Mucosa of descending colon (tissue), 3 donors: ENCODE measurements at regions not wholly inside any gene's neighbourhood (a gene's known extent, or its start where the extent isn't known, plus 50 kb on each side); places are given as distances from the start of the nearest gene placed in this dataset.
A peak's percentile ranks its signal among the peaks of the same experiment; 100 is the strongest.
"Not testable (repeated sequence)": the region's sequence is repeated elsewhere in the genome, so short reads cannot be mapped to it uniquely, and the experiment has no call there.

Source experiments
- ATAC-seq: fragments of 200-7000 bp; cut with Tn5 transposase; one replicate; pipeline ENCODE4 v1.9.1; 2020; ENCODE audit warnings: mild to moderate bottlenecking, moderate library complexity
- DNase-seq, 3 donors: peaks; one replicate each; pipeline ENCODE4 v3.0.0-alpha.2; 2020
- H3K36me3 ChIP-seq: fragments of 200-600 bp; one replicate; pipeline ENCODE4 v1.8.0; 2021; ENCODE audit warnings: low read depth, mild to moderate bottlenecking
- H3K4me1 ChIP-seq: fragments of 200-600 bp; one replicate; pipeline ENCODE4 v1.8.0; 2021; ENCODE audit warnings: low read depth, mild to moderate bottlenecking
- H3K4me3 ChIP-seq: fragments of 200-600 bp; one replicate; pipeline ENCODE4 v1.8.0; 2021; ENCODE audit warnings: mild to moderate bottlenecking
- H3K9me3 ChIP-seq: fragments of 200-600 bp; one replicate; pipeline ENCODE4 v1.8.0; 2021; ENCODE audit warnings: mild to moderate bottlenecking
- intact Hi-C, 2 donors: fragments of 100-400 bp; cut with DNase I in 1 of 2; cut with micrococcal nuclease in 1 of 2; formaldehyde crosslinking; loops; one replicate each; pipeline versions ENCODE4 v1.11.0 to v1.11.1; 2022; cut with DNase I, micrococcal nuclease
- TF ChIP-seq, protein P1 (sequence below): fragments of 200-600 bp; IDR thresholded peaks from one replicate; pipeline ENCODE4 v1.8.0; 2022; ENCODE audit warnings: antibody characterized with exemption, mild to moderate bottlenecking
- donor health status: DM: no; HTN: no; CAD: no; lungs with moderate emphysema.
- donor health status: DM: no; HTN: no; CAD: no.
- donor health status: DM: no; HTN: yes; CAD: no.

DNA sequence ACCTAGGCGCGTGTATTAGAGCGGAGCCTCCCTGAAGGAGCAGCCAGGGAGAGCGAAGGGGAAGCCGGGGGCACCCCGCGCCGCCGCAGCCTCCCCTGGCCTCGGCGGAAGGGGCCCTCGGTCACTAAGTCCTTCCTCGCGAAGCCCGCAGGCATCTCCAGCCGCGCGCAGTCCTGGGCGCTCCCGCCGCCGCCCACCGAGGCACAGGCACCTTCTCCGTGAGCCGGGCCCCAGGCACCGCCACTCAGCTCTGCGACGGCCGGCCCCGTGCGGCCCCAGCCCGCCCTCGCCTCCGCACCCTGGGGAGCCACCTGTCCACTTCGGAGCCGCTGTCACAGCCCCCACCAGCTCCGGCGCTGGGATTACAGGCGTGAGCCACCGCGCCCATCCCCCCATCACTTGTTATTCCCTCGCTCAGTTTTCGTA, 80.8 kb downstream of the ZNF467 start:
- Histone ChIP-seq H3K9me3 (peaks cover 7% of the 10 kb centered on the region), H3K36me3 (no peaks in the 10 kb centered on the region), H3K4me1 (no peaks in the 10 kb centered on the region), H3K4me3 (no peak overlapping the region)
- intact Hi-C loops = no loop called here
- ATAC-seq (no peak), DNase-seq (no peak)
- TF ChIP-seq, protein P1, sequence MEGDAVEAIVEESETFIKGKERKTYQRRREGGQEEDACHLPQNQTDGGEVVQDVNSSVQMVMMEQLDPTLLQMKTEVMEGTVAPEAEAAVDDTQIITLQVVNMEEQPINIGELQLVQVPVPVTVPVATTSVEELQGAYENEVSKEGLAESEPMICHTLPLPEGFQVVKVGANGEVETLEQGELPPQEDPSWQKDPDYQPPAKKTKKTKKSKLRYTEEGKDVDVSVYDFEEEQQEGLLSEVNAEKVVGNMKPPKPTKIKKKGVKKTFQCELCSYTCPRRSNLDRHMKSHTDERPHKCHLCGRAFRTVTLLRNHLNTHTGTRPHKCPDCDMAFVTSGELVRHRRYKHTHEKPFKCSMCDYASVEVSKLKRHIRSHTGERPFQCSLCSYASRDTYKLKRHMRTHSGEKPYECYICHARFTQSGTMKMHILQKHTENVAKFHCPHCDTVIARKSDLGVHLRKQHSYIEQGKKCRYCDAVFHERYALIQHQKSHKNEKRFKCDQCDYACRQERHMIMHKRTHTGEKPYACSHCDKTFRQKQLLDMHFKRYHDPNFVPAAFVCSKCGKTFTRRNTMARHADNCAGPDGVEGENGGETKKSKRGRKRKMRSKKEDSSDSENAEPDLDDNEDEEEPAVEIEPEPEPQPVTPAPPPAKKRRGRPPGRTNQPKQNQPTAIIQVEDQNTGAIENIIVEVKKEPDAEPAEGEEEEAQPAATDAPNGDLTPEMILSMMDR = no peak

DNA sequence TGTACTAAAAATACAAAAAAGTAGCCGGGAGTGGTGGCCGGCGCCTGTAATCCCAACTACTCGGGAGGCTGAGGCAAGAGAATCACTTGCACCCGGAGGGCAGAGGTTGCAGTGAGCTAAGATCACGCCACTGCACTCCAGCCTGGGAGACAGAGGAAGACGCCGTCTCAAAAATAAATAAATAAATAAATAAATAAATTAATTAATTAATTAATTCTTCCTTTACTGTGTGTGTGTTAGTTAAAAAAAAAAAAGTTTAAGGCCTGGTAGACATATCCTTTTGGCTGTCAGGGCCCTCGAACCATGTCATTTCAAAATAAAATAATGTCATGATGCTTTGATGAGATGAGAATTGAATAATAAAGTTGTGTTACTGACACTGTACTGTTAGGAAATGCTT, 81.3 kb downstream of the ZNF467 start:
- Histone ChIP-seq H3K4me1 (no peaks in the 10 kb centered on the region), H3K36me3 (no peaks in the 10 kb centered on the region), H3K4me3 (no peak overlapping the region), H3K9me3 (peaks cover 2% of the 10 kb centered on the region)
- intact Hi-C loops = no loop called here
- DNase-seq (no peak), ATAC-seq (no peak)
- TF ChIP-seq, protein P1 = no peak

DNA sequence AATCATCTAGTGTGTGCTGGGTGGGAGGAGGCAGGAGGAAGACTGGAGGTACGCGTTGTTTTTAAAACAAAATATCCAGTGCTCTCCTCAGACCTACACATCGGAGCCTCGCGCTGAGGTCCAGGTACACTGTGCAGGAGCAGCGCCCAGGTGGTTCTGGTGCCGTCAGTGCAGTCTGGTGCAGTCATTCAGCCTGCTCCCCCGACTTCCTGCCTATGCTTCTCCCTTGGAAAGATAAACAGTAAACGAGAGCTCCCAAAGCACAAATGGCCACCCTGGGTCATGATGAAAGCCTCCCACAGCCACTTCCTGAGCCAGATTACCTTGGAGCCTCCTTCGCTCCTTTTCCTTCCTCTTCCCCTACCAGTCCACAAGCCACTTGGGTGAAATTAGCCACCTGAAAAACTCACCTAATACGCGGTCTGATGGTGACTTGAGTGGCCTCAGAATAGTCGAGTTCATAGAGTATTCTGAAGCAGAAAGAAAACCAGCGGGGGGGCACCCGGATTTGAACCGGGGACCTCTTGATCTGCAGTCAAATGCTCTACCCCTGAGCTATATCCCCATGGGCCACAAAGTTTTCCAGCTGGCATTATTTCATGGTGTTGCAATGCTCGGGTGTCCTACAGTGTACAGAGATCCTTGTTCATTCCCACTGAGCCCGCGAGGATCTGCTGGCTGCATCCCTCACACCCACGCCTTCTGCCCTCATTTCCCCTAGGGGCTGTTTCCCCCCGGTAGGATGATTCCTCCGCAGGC, 82.5 kb downstream of the ZNF467 start:
- Histone ChIP-seq H3K4me3 (no peak overlapping the region), H3K36me3 (no peaks in the 10 kb centered on the region), H3K9me3 (no peaks in the 10 kb centered on the region), H3K4me1 (no peaks in the 10 kb centered on the region)
- TF ChIP-seq, protein P1 = no peak
- ATAC-seq (no peak), DNase-seq (peak in 1 of 3 donors; percentile 7)
- intact Hi-C loops = no loop called here

DNA sequence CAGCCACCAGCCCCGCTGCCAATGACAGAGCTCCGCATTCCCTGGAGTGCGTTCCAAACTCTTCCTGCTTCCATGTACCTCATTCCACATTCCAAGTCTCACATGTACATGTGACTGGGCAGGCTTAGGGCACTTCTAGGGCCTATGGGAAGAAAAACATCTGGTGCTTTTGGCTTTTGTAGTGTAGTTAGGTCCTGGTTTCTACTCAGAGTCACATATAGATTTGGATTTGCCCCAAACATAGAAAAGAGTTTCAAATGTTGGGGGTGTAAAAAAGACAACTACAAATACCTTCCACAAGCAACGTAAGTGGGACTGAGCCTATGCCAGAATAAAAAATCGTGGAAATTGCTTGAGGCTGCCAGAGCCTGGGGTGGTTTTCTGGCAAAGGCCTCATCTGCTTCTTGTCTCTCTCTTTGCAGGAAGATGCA, 84.1 kb downstream of the ZNF467 start:
- no peak for ATAC-seq
- Histone ChIP-seq H3K36me3 (no peaks in the 10 kb centered on the region), H3K4me1 (no peaks in the 10 kb centered on the region), H3K9me3 (no peaks in the 10 kb centered on the region), H3K4me3 (no peak overlapping the region)
- intact Hi-C loops = no loop called here
- DNase-seq = no peak
- TF ChIP-seq, protein P1 = no peak

DNA sequence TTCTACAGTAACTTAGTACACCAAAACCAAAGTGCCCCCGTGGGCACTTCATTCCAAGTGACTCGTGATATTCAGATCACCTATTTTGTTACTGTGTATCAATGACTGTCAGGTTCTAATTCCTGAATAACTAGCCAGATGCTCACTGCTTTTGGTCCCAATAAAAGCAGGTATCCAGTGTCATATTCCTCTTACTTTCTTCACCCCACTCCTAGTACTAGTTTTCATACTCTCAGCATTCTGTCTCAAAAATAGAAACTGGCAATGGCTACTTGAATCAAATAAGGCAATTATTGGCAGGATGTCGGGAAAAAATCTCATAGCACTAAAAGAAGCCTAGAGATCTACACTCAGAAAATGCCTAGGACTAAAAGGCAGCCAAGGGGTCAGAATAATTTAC, 84.6 kb downstream of the ZNF467 start:
- Histone ChIP-seq H3K9me3 (no peaks in the 10 kb centered on the region), H3K4me3 (no peak overlapping the region), H3K4me1 (no peaks in the 10 kb centered on the region), H3K36me3 (no peaks in the 10 kb centered on the region)
- TF ChIP-seq, protein P1 = no peak
- ATAC-seq (no peak), DNase-seq (no peak)
- intact Hi-C loops = no loop called here

DNA sequence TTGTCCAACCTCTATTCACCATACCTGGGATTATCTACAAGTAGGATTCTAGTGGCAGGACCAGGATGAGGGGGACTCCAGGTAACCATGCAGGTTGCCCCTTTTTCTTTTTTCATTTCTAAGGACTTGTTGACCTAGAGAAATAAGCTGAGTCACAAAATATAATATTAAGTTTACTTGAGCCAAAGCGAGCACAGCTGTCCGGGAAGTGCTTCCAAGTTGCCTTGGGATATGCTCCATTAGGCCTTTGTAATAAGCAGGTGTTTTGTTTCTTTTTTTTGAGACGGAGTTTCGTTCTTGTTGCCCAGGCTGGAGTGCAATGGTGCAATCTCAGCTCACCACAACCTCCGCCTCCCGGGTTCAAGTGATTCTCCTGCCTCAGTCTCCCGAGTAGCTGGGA, 85.6 kb downstream of the ZNF467 start:
- intact Hi-C loops, H3K4me1 ChIP-seq, H3K4me3 ChIP-seq, DNase-seq, H3K36me3 ChIP-seq, H3K9me3 ChIP-seq, ATAC-seq: not testable (repeated sequence)
